MCF 10A (cell line): ENCODE measurements at regions not wholly inside any gene's neighbourhood (a gene's known extent, or its start where the extent isn't known, plus 50 kb on each side); places are given as distances from the start of the nearest gene placed in this dataset.
A peak's percentile ranks its signal among the peaks of the same experiment; 100 is the strongest.
"Not testable (repeated sequence)": the region's sequence is repeated elsewhere in the genome, so short reads cannot be mapped to it uniquely, and the experiment has no call there.

Source experiments
- BruUV-seq: library from RNA; stranded (reverse); fragments of 400-500 nt; replicated peaks from 2 replicates; lab custom pipeline; 2021; lab: Mats Ljungman, UMichigan
- CTCF ChIA-PET: fragments of 300-600 bp; sonication (Branson Sonifier 250); formaldehyde crosslinking; extraction: SDS; loops from one replicate; lab custom pipeline; 2021; ENCODE audit warnings: antibody characterized with exemption, inconsistent platforms; lab: Yijun Ruan, JAX
- POLR2A ChIA-PET: fragments of 300-600, 350-650 bp; sonication (Branson Sonifier 250); formaldehyde crosslinking; extraction: SDS; loops from one replicate; lab custom pipeline; 2020; ENCODE audit warnings: antibody characterized with exemption, inconsistent platforms; lab: Yijun Ruan, JAX
- DNase-seq: peaks from one replicate; pipeline ENCODE4 v3.0.0-alpha.2; 2018; ENCODE audit not compliant: unreplicated experiment
- H3K27ac Mint-ChIP-seq: one replicate; pipeline ENCODE4 v1.8.0; 2022; ENCODE audit warnings: mild to moderate bottlenecking, low read depth, mixed read lengths; ENCODE audit not compliant: unreplicated experiment
- H3K27me3 Mint-ChIP-seq: one replicate; pipeline ENCODE4 v1.8.0; 2022; ENCODE audit warnings: mixed read lengths; ENCODE audit not compliant: insufficient read depth, unreplicated experiment
- H3K36me3 Mint-ChIP-seq: one replicate; pipeline ENCODE4 v1.8.0; 2022; ENCODE audit warnings: mild to moderate bottlenecking, moderate library complexity, mixed read lengths; ENCODE audit not compliant: insufficient read depth, unreplicated experiment
- H3K4me1 Mint-ChIP-seq: one replicate; pipeline ENCODE4 v1.8.0; 2022; ENCODE audit warnings: mixed read lengths; ENCODE audit not compliant: insufficient read depth, unreplicated experiment
- H3K4me3 Mint-ChIP-seq: one replicate; pipeline ENCODE4 v1.8.0; 2022; ENCODE audit warnings: mild to moderate bottlenecking, moderate library complexity, mixed read lengths; ENCODE audit not compliant: unreplicated experiment
- H3K9me3 Mint-ChIP-seq: one replicate; pipeline ENCODE4 v1.8.0; 2022; ENCODE audit warnings: mixed read lengths; ENCODE audit not compliant: unreplicated experiment
- intact Hi-C: fragments of 100-400 bp; cut with micrococcal nuclease; formaldehyde crosslinking; loops from 2 replicates; pipeline ENCODE4 v1.14.1; 2022
- TF ChIP-seq, protein P1 (sequence below): fragments of 200-600 bp; IDR thresholded peaks from one replicate; pipeline ENCODE4 v1.8.0; 2022; ENCODE audit warnings: antibody characterized with exemption, mild to moderate bottlenecking; ENCODE audit not compliant: unreplicated experiment

DNA sequence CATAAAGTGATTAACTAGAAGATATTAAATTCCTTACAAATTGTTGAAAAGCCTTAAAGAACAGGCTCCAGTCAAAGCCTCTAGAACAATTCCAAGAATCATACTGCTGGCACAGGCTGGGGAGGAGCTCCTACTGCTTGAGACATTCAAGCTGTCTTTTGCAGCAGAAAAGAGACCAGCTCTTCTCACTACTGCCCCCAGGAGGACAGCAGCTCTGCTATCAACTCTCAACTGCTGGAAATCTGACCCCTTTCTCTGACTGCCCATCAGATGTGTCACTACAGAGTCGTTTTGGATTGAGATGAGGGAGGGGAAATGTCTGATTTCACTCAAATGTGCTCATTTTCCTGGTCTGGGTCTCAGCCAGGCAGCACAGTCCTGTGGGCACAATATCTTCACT is 421.0 kb downstream of the RPIA start:
- intact Hi-C loops, POLR2A ChIA-PET, H3K4me1 Mint-ChIP-seq, H3K9me3 Mint-ChIP-seq, H3K36me3 Mint-ChIP-seq, BruUV-seq, H3K27me3 Mint-ChIP-seq, H3K4me3 Mint-ChIP-seq, H3K27ac Mint-ChIP-seq: not testable (repeated sequence)
- DNase-seq = peak; percentile 20
- CTCF ChIA-PET = interaction anchor here (0.6 to 0.7 kb wide), 2 partner anchors 170 to 249 kb away, joined by 3 to 4 read pairs; no protein-coding TSS in a partner anchor
- TF ChIP-seq, protein P1, sequence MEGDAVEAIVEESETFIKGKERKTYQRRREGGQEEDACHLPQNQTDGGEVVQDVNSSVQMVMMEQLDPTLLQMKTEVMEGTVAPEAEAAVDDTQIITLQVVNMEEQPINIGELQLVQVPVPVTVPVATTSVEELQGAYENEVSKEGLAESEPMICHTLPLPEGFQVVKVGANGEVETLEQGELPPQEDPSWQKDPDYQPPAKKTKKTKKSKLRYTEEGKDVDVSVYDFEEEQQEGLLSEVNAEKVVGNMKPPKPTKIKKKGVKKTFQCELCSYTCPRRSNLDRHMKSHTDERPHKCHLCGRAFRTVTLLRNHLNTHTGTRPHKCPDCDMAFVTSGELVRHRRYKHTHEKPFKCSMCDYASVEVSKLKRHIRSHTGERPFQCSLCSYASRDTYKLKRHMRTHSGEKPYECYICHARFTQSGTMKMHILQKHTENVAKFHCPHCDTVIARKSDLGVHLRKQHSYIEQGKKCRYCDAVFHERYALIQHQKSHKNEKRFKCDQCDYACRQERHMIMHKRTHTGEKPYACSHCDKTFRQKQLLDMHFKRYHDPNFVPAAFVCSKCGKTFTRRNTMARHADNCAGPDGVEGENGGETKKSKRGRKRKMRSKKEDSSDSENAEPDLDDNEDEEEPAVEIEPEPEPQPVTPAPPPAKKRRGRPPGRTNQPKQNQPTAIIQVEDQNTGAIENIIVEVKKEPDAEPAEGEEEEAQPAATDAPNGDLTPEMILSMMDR = peak; percentile 23

DNA sequence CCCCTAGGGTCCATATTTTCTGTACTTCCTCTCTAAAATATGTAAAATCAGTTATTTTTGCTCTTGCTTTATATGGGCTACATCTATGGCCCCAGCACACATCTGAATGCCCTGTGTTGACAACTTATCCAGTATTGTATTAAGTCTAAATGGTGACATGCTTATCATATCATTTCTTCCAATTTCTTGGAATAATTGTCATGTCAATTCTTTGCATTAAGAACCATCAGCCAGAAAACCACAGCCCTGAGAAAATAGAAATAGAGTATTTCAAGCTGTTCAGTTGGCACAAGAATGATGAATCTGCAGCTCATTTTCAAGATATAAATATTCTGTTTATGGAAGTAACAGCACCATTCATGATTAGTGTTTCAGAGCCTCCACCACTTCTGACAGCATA is 421.8 kb downstream of the RPIA start:
- H3K9me3 Mint-ChIP-seq, DNase-seq, H3K27ac Mint-ChIP-seq, POLR2A ChIA-PET, CTCF ChIA-PET, BruUV-seq, H3K4me3 Mint-ChIP-seq, H3K27me3 Mint-ChIP-seq, intact Hi-C loops, H3K36me3 Mint-ChIP-seq, H3K4me1 Mint-ChIP-seq: not testable (repeated sequence)

DNA sequence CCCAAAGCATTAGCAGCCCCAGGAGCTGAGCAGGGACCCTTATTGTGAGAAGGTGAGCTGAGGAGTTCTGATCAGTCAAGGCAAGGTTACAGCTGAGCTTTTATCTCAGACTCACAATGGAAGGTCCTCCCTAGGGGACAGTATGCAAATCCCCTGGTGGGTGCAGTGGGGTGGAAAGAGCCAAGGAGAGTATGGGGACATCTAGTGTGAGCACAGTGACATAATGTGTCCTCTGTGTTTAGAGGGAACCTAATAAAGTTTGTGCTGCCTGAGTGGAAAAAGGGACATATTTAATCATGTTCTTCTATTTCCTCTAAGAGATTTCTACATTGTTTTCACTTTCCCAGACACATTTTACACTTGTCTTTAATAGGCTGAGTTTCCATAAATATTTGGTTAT is 438.0 kb downstream of the RPIA start:
- POLR2A ChIA-PET, H3K27ac Mint-ChIP-seq, H3K4me1 Mint-ChIP-seq, BruUV-seq, DNase-seq, H3K4me3 Mint-ChIP-seq, CTCF ChIA-PET, H3K36me3 Mint-ChIP-seq, H3K9me3 Mint-ChIP-seq, intact Hi-C loops: not testable (repeated sequence)
- H3K27me3 Mint-ChIP-seq = peaks cover 37% of the 10 kb centered on the region

DNA sequence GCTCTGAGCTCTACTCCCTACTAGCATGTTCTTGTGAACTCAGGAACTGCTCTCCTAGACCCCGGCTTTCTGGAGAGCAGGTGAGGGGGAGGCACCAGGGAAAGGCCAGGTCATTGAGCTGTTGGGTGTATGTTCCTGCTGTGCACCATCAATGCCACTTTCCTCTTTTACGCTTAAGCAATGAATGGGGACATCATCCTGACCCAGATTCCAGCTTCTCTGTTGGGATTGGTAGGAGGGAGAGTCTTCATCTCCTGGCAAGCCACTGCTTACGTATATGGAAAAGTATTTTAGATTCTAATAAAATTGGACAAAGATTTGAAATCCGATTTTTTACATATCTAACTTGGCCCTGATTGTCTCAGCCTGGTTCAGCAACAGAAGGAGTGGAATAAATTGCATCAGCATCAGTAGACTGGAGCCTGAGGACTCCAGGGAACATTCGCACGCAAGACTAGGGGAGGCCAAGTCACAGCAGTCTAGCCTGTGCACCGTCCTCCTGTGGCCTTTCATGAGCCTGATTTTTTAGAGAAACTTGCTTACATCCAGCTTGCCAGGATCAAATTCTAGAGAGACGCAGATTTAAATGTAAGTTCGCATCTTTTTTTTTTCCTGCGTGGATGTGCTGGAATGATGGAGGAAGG is 439.3 kb downstream of the RPIA start:
- not testable (repeated sequence) for H3K9me3 Mint-ChIP-seq, H3K4me3 Mint-ChIP-seq

DNA sequence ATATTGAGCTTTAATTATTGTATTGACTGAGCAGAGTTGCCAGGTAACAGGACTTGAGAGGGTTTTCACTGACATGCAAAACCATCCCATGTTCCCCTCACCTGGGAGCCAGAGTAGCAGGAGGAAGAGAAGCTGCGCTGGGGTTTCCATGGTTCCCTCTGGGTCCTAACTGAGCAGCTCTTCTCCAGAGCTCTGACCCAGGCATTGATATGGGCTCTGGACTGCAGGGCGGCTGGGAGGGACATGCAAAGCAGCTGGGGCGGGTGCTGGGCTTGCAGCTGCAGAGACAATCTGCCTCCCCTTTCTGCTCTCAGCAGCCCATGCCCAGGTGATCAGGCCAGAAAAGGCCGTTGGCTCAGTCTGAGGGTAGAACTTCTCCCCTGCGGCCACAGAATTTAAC is 451.5 kb downstream of the RPIA start:
- CTCF ChIA-PET, H3K4me1 Mint-ChIP-seq, BruUV-seq, H3K4me3 Mint-ChIP-seq, DNase-seq, intact Hi-C loops, POLR2A ChIA-PET, H3K36me3 Mint-ChIP-seq, H3K9me3 Mint-ChIP-seq, H3K27ac Mint-ChIP-seq: not testable (repeated sequence)
- H3K27me3 Mint-ChIP-seq = peaks cover 56% of the 10 kb centered on the region

More for the DNA sequence above, 439.3 kb downstream of the RPIA start:
- POLR2A ChIA-PET, BruUV-seq, DNase-seq, H3K36me3 Mint-ChIP-seq, intact Hi-C loops, H3K4me1 Mint-ChIP-seq, CTCF ChIA-PET, H3K27ac Mint-ChIP-seq: not testable (repeated sequence)
- H3K27me3 Mint-ChIP-seq = peaks cover 37% of the 10 kb centered on the region

DNA sequence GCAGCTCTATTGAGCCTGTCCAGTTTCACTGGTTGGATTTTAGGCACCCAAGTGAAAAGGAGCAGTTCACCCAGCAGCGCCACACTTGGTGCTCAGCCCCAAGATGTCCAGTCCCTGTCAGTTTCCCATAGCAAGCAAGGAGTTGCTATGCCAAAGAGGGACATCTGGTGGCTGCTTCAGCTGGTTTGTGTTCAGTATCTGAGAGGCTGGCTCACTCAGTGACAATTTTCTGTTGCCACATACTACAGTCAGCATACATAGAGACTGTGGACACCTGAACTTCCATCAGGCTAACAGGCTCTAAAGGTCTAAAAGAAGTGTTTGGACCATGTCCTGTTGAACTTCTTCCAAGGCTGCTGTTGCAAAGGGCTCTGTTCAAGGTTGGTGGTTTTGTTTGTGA is 453.9 kb downstream of the RPIA start:
- DNase-seq, H3K9me3 Mint-ChIP-seq, POLR2A ChIA-PET, H3K36me3 Mint-ChIP-seq, BruUV-seq, intact Hi-C loops, CTCF ChIA-PET, H3K27ac Mint-ChIP-seq, H3K4me3 Mint-ChIP-seq, H3K4me1 Mint-ChIP-seq: not testable (repeated sequence)
- H3K27me3 Mint-ChIP-seq = peaks cover 52% of the 10 kb centered on the region

DNA sequence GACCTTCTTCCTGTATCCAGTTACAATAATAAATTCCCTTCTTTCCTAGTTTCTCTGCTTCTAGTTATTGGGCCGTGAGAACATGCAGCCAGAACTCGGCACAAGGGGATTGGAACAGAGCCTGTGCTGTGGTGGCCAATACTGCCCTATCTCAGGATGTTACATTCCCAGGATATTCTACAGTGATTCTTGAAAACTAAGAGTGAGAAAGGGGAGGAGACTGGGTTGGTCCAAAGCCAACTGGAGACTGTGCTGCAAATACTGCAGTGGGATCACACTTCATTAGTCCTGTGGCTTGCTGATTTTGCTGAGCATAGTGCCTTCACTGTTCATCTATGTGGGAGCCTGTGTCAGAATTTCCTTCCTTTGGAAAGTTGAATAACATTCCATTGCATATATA is 456.8 kb downstream of the RPIA start:
- H3K27ac Mint-ChIP-seq, CTCF ChIA-PET, POLR2A ChIA-PET, H3K9me3 Mint-ChIP-seq, H3K4me3 Mint-ChIP-seq, H3K36me3 Mint-ChIP-seq, DNase-seq, BruUV-seq, H3K4me1 Mint-ChIP-seq, intact Hi-C loops: not testable (repeated sequence)
- H3K27me3 Mint-ChIP-seq = peaks cover 61% of the 10 kb centered on the region

DNA sequence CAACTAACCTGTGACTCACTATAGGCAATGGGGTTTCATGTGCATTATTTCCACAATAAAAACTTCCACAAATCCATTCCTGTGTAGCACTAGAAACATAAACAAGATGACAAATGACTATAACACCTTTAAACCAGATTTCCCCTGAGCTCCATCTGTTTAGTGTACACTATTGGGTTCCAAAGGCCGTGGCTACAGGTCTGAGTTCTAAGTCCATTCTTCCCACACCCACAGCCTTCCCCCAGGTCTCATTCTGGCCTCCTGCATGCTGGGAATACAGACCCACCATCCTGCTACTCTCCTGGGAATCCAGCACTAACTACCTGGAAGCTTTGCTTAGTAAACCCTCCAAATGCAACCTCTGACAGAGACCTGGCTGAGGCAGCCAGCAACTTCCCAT is 460.2 kb downstream of the RPIA start:
- BruUV-seq, H3K9me3 Mint-ChIP-seq, H3K36me3 Mint-ChIP-seq, DNase-seq, POLR2A ChIA-PET, H3K27ac Mint-ChIP-seq, H3K4me3 Mint-ChIP-seq, H3K4me1 Mint-ChIP-seq, CTCF ChIA-PET: not testable (repeated sequence)
- H3K27me3 Mint-ChIP-seq = peaks cover 44% of the 10 kb centered on the region
- intact Hi-C loops = loop anchor here (5.0 kb wide), 1 partner anchor 279 kb away; no protein-coding TSS in a partner anchor
